ENCODE measurements at regions not wholly inside any gene's neighbourhood (a gene's known extent, or its start where the extent isn't known, plus 50 kb on each side); places are given as distances from the start of the nearest gene placed in this dataset.
A peak's percentile ranks its signal among the peaks of the same experiment; 100 is the strongest.

DNA sequence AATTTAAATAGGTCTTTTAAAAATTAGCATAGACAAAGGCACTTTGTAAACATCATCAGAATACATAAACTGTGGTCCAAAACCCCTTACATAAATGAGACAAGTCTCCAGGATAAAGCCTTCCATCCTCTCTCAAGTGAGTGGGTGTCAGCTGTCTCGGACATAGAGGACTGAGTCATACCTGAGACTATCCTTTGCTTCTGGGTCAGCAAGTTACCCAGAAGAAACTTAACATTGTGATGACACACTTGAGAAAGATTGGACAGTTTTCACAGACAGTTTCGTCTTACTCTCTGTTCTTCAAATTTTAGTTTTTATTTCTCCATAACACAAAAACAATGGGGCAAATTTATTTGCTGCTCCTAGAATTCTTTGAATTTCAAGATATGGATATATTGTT is 838.0 kb downstream of the DHX35 start:
- no peak overlapping the region for H3K4me3 ChIP-seq (ENCODE audit: control insufficient read depth, low read depth, low read length)
- TF ChIP-seq, protein P1, sequence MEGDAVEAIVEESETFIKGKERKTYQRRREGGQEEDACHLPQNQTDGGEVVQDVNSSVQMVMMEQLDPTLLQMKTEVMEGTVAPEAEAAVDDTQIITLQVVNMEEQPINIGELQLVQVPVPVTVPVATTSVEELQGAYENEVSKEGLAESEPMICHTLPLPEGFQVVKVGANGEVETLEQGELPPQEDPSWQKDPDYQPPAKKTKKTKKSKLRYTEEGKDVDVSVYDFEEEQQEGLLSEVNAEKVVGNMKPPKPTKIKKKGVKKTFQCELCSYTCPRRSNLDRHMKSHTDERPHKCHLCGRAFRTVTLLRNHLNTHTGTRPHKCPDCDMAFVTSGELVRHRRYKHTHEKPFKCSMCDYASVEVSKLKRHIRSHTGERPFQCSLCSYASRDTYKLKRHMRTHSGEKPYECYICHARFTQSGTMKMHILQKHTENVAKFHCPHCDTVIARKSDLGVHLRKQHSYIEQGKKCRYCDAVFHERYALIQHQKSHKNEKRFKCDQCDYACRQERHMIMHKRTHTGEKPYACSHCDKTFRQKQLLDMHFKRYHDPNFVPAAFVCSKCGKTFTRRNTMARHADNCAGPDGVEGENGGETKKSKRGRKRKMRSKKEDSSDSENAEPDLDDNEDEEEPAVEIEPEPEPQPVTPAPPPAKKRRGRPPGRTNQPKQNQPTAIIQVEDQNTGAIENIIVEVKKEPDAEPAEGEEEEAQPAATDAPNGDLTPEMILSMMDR (conservative IDR thresholded peaks at IDR 0.05; ENCODE audit: control insufficient read depth, insufficient read depth, low read depth, low read length): no peak
- peak; percentile 88 for DNase-seq (ENCODE audit: low read depth)

DNA sequence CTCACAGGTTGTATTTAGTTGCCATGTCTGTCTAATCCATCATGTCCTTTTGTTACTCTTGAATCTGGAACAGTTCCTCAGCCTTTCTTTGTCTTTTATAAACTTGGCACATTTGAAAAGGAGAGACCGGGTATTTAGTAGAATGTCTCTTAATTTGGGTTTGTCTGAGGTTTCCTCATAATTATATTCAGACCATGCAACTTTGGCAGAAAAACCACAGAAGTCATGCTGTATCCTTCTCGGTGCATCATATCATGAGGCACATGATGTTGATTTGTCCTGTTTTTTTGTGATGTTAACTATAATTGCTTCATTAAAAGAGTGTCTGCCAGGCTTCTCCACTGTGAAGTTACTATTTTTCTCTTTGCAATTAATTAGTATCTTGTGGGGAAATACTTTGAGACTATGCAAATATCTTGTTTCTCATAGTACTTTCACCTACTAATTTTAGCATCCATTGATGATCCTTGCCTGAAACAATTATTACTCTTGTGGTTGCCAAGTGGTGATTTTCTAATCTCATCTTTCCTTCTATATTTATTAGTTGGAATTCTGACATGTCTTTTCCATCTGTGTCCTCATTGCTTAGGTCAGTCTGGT is 837.3 kb downstream of the DHX35 start:
- TF ChIP-seq, protein P1 (conservative IDR thresholded peaks at IDR 0.05; ENCODE audit: control insufficient read depth, insufficient read depth, low read depth, low read length): no peak
- DNase-seq (ENCODE audit: low read depth): peak; percentile 30
- no peak overlapping the region for H3K4me3 ChIP-seq (ENCODE audit: control insufficient read depth, low read depth, low read length)

DNA sequence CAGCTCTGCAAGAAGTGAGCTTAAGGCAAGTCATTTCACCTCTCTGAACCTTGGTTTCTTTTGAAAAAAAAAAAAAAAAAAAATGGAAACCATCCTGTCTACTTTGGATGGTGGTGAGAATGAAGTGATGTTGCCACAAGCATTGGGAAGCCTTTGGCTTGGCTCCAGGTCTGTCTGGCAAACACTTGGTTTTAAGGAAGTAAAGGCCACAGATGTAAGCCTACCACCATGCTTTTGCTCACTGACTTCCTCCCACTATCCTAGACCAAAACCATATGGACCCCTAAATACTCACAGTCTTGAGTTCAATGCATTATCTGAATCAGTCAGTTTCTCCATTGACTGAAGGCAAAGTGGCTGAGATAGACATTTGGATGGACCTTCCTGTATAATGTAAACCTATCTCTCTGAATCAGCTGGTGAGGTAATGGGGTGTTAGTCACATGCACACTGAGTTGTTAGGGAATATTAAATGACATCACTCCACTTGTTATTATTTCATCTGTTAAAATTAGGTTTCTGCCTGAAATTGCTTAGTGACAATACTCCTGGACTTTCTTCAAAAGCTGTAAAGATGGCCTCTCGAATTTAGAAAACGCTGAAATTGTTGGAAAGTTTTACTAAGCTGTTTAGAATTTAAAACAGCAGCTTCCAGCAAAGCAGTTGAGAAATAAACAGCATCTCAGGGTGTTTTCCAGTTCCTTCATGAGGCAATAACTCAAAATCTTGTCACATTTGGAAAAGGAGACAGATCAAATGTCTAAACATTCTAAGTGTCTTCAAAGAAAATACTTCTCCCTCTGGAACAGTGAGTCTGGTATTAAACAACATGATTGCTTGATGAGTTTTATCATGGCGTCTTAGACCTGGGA is 833.5 kb downstream of the DHX35 start:
- TF ChIP-seq, protein P1 (conservative IDR thresholded peaks at IDR 0.05; ENCODE audit: control insufficient read depth, insufficient read depth, low read depth, low read length): no peak
- DNase-seq (ENCODE audit: low read depth): peak; percentile 75
- no peak overlapping the region for H3K4me3 ChIP-seq (ENCODE audit: control insufficient read depth, low read depth, low read length)

DNA sequence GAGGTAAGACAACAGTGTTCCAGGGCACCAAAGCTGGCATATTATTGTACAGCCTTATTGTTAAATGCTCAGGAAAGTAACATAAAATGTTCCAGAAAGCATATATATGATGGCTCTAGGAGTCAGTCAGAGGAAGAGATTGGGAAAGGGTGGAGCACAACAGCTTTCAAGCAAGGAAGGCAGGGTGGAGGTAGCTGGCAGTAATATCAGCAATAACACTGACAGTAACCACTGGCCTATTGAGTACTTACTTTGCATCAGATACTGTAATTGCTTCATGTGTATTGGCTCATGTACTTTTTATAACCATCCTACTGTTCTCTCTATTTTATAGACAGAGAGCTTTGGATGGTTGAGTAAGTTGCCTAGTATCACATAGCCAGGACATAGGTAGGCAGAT is 830.2 kb downstream of the DHX35 start:
- DNase-seq (ENCODE audit: low read depth): no peak
- no peak overlapping the region for H3K4me3 ChIP-seq (ENCODE audit: control insufficient read depth, low read depth, low read length)
- TF ChIP-seq, protein P1 (conservative IDR thresholded peaks at IDR 0.05; ENCODE audit: control insufficient read depth, insufficient read depth, low read depth, low read length): no peak

DNA sequence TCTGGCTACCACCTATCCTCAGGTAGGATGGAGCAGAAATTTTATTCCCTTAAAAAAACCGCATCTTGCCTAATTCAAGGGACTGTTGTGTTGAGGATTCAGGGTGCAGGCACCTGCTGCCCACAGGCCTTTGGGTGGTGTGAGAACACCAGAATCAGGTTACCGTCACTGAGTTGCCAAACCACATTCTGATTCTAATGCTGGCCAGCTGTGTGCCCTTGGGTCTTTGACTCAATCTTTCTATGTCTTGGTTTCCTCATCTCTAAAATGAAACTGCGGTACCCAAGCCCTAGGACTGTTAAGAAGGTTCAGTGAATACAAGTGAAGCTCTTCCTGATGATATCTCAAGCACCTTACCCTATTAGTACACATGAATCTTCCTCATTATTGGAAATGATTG is 827.3 kb downstream of the DHX35 start:
- no peak overlapping the region for H3K4me3 ChIP-seq (ENCODE audit: control insufficient read depth, low read depth, low read length)
- peak; percentile 9 for DNase-seq (ENCODE audit: low read depth)
- TF ChIP-seq, protein P1 (conservative IDR thresholded peaks at IDR 0.05; ENCODE audit: control insufficient read depth, insufficient read depth, low read depth, low read length): no peak

DNA sequence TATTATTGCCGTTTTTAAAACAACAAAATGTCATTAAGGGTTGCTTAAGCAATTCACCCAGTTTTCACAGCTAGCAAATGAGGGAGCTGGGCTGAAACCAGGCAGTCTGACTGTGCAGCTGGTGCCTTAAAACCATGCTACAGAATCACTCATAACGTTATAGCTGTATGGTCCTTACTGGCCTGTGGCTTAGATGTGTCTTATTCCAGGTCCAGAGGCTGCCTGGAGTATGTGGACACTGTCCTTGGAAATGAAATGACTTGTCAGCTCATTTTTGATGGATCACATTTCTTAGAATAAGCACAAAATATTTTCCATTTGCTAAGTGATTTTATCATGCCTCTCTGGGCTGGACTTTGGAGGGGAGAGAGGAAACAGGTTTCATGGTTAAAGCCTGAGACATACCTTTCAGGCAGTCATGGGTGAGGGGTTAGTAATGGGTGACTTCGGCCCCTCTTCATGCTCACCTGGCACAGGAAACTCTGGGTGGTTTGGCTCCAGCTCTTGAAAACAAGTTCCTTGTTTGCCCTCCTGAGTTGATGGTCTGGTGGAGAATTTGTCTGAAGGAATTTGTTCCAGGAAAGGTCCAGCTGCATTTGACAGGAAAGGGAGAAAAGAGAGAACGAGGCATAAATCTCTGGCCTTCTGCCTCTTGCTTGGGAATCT is 823.2 kb downstream of the DHX35 start:
- H3K4me3 ChIP-seq (ENCODE audit: control insufficient read depth, low read depth, low read length): no peak overlapping the region
- TF ChIP-seq, protein P1 (conservative IDR thresholded peaks at IDR 0.05; ENCODE audit: control insufficient read depth, insufficient read depth, low read depth, low read length): no peak
- no peak for DNase-seq (ENCODE audit: low read depth)
